ENCODE measurements at regions not wholly inside any gene's neighbourhood (a gene's known extent, or its start where the extent isn't known, plus 50 kb on each side); places are given as distances from the start of the nearest gene placed in this dataset.

DNA sequence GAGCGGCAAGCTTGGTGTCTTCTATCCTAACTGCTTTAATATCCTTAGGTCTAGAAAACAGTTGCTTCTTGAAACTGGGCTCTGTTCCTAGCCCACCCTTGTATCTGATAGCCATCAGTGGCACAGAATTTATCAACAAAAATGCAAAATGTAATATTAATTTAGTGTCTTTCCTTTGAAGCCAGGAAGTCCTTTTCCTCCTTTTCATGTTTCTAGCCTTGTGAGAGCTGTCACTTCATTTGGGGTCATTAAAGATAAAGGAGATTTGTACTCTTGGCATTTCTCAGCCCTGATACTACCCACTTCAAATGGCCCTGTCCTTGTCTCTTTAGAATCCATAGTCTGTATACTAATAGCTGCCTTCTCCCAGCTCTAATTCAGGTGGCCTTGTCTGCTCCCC is 111.0 kb downstream of the GAS1 start:
- no peaks in the 10 kb centered on the region for H3K4me1 ChIP-seq (ENCODE audit: control insufficient read depth, extremely low read depth, insufficient read depth, low read length)
- H3K9me3 ChIP-seq (ENCODE audit: control insufficient read depth, insufficient read depth, low read depth, low read length): no peaks in the 10 kb centered on the region
- no peak overlapping the region for H3K4me3 ChIP-seq (replicated peaks in 1 of 4; ENCODE audit: control extremely low read depth in 1 of 4, insufficient read depth in 1 of 4, low read depth in 3 of 4, low read length in 4 of 4)
- no peaks in the 10 kb centered on the region for H3K79me2 ChIP-seq (ENCODE audit: control insufficient read depth, insufficient read depth, low read length)
- no peak overlapping the region for H2AFZ ChIP-seq (ENCODE audit: low read length)
- no peak overlapping the region for H3K9ac ChIP-seq (ENCODE audit: insufficient read depth, low read length)
- no peaks in the 10 kb centered on the region for H3K36me3 ChIP-seq (ENCODE audit: control insufficient read depth, insufficient read depth, low read length)
- H3K27me3 ChIP-seq (ENCODE audit: control insufficient read depth, insufficient read depth, low read length): no peaks in the 10 kb centered on the region
- H3K27ac ChIP-seq (ENCODE audit: insufficient read depth, low read length): no peak overlapping the region
- no peak for TF ChIP-seq EZH2 (IDR thresholded peaks at IDR 0.05; ENCODE audit: low read length, missing control alignments)
- TF ChIP-seq, protein P1, sequence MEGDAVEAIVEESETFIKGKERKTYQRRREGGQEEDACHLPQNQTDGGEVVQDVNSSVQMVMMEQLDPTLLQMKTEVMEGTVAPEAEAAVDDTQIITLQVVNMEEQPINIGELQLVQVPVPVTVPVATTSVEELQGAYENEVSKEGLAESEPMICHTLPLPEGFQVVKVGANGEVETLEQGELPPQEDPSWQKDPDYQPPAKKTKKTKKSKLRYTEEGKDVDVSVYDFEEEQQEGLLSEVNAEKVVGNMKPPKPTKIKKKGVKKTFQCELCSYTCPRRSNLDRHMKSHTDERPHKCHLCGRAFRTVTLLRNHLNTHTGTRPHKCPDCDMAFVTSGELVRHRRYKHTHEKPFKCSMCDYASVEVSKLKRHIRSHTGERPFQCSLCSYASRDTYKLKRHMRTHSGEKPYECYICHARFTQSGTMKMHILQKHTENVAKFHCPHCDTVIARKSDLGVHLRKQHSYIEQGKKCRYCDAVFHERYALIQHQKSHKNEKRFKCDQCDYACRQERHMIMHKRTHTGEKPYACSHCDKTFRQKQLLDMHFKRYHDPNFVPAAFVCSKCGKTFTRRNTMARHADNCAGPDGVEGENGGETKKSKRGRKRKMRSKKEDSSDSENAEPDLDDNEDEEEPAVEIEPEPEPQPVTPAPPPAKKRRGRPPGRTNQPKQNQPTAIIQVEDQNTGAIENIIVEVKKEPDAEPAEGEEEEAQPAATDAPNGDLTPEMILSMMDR (conservative IDR thresholded peaks at IDR 0.05 in 1 of 2, IDR thresholded peaks at IDR 0.05 in 1 of 2; ENCODE audit: low read depth in 1 of 2, low read length in 2 of 2): no peak
- H4K20me1 ChIP-seq (ENCODE audit: control insufficient read depth, extremely low read depth, insufficient read depth, low read length): no peaks in the 10 kb centered on the region
- no peak overlapping the region for H3K4me2 ChIP-seq (ENCODE audit: extremely low read depth, insufficient read depth, low read length)
- no peak for DNase-seq (ENCODE audit: low read depth in 2 of 2)

DNA sequence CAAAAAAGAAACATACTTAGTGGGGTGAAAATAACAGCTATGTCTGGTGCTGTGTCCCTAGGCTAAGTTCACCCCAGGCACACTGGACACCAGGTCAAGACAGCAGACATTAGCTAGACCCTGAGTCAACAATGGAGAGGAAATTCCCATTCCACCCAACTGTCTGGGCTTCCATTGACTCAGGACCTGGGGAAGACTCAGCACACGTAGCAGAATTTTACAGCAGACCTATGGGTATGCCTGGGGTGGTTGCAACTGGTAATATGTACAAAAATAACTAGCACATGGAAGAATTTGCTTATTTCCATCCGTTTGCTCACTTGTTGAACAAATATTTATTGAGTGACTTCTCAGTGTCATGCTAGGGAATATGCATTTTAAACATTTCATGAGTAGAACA is 117.0 kb downstream of the GAS1 start:
- no peaks in the 10 kb centered on the region for H3K36me3 ChIP-seq (ENCODE audit: control insufficient read depth, insufficient read depth, low read length)
- no peaks in the 10 kb centered on the region for H3K9me3 ChIP-seq (ENCODE audit: control insufficient read depth, insufficient read depth, low read depth, low read length)
- H3K4me1 ChIP-seq (ENCODE audit: control insufficient read depth, extremely low read depth, insufficient read depth, low read length): no peaks in the 10 kb centered on the region
- H3K27me3 ChIP-seq (ENCODE audit: control insufficient read depth, insufficient read depth, low read length): no peaks in the 10 kb centered on the region
- DNase-seq (ENCODE audit: low read depth in 2 of 2): no peak
- no peak overlapping the region for H3K4me2 ChIP-seq (ENCODE audit: extremely low read depth, insufficient read depth, low read length)
- no peak overlapping the region for H3K9ac ChIP-seq (ENCODE audit: insufficient read depth, low read length)
- H3K27ac ChIP-seq (ENCODE audit: insufficient read depth, low read length): no peak overlapping the region
- H3K4me3 ChIP-seq (replicated peaks in 1 of 4; ENCODE audit: control extremely low read depth in 1 of 4, insufficient read depth in 1 of 4, low read depth in 3 of 4, low read length in 4 of 4): no peak overlapping the region
- H3K79me2 ChIP-seq (ENCODE audit: control insufficient read depth, insufficient read depth, low read length): no peaks in the 10 kb centered on the region
- H2AFZ ChIP-seq (ENCODE audit: low read length): no peak overlapping the region
- H4K20me1 ChIP-seq (ENCODE audit: control insufficient read depth, extremely low read depth, insufficient read depth, low read length): no peaks in the 10 kb centered on the region
- TF ChIP-seq, protein P1 (conservative IDR thresholded peaks at IDR 0.05 in 1 of 2, IDR thresholded peaks at IDR 0.05 in 1 of 2; ENCODE audit: low read depth in 1 of 2, low read length in 2 of 2): no peak
- TF ChIP-seq EZH2 (IDR thresholded peaks at IDR 0.05; ENCODE audit: low read length, missing control alignments): no peak

DNA sequence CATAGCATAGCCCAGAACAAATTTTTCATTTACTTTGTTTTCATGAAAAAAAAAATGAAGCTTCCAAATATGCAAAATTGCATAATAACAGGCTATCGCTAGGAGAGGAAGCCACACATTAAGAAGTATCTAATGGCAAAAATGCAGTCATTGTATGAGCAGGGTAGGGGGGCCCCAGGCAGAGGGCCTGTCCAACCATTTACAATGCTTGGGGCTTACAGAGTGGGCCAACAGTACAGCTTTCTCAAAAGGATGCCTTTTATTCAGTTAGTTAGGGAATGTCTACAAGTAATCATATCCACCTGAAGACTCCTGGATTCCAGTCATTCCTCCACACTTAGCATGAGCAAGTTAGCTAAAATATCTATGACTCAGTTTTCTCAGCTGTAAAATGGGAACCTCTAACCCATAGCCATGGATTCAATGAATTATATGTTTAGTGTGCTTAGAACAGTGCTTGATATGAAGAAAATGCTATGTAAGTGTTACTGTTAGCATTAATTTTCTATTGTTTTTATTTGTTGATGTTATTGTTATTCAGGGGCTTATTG is 117.7 kb downstream of the GAS1 start:
- Histone ChIP-seq H3K79me2 (ENCODE audit: control insufficient read depth, insufficient read depth, low read length) (no peaks in the 10 kb centered on the region), H3K36me3 (ENCODE audit: control insufficient read depth, insufficient read depth, low read length) (no peaks in the 10 kb centered on the region), H3K4me3 (replicated peaks in 1 of 4; ENCODE audit: control extremely low read depth in 1 of 4, insufficient read depth in 1 of 4, low read depth in 3 of 4, low read length in 4 of 4) (no peak overlapping the region), H3K27ac (ENCODE audit: insufficient read depth, low read length) (no peak overlapping the region), H3K9me3 (ENCODE audit: control insufficient read depth, insufficient read depth, low read depth, low read length) (no peaks in the 10 kb centered on the region), H3K4me2 (ENCODE audit: extremely low read depth, insufficient read depth, low read length) (no peak overlapping the region), H3K4me1 (ENCODE audit: control insufficient read depth, extremely low read depth, insufficient read depth, low read length) (no peaks in the 10 kb centered on the region), H4K20me1 (ENCODE audit: control insufficient read depth, extremely low read depth, insufficient read depth, low read length) (no peaks in the 10 kb centered on the region), H3K9ac (ENCODE audit: insufficient read depth, low read length) (no peak overlapping the region), H3K27me3 (ENCODE audit: control insufficient read depth, insufficient read depth, low read length) (no peaks in the 10 kb centered on the region), H2AFZ (ENCODE audit: low read length) (no peak overlapping the region)
- TF ChIP-seq EZH2 (IDR thresholded peaks at IDR 0.05; ENCODE audit: low read length, missing control alignments): no peak
- TF ChIP-seq, protein P1 (conservative IDR thresholded peaks at IDR 0.05 in 1 of 2, IDR thresholded peaks at IDR 0.05 in 1 of 2; ENCODE audit: low read depth in 1 of 2, low read length in 2 of 2): no peak
- no peak for DNase-seq (ENCODE audit: low read depth in 2 of 2)

All from fibroblast of lung (primary cell).